CD4-positive, alpha-beta T cell (primary cell): ENCODE measurements at regions not wholly inside any gene's neighbourhood (a gene's known extent, or its start where the extent isn't known, plus 50 kb on each side); places are given as distances from the start of the nearest gene placed in this dataset.

Experiments used
- ATAC-seq: fragments of 200-7000 bp; cut with Tn5 transposase; one replicate; pipeline ENCODE4 v1.10.0; 2022; ENCODE audit warnings: mild to moderate bottlenecking; ENCODE audit not compliant: poor library complexity
- CTCF ChIA-PET: fragments of 350-600 bp; sonication (Branson Sonifier 250); formaldehyde crosslinking; loops from one replicate; lab custom pipeline; 2021; ENCODE audit warnings: antibody characterized with exemption, inconsistent platforms; lab: Charles Lee
- POLR2A ChIA-PET: fragments of 350-600 bp; sonication (Branson Sonifier 250); formaldehyde crosslinking; loops from one replicate; lab custom pipeline; 2021; ENCODE audit warnings: antibody characterized with exemption, inconsistent platforms; lab: Charles Lee
- DNase-seq, 14 experiments: peaks; one replicate each; pipeline ENCODE4 v3.0.0-alpha.2; 2013 to 2020; ENCODE audit warnings: mixed read lengths in 2 of 14
- H3K27ac ChIP-seq, 2 donors: one replicate each; pipeline versions ENCODE4 v1.5.1 to v1.7.0; 2013; ENCODE audit warnings: low read length in 2 of 2, low read depth in 1 of 2, mild to moderate bottlenecking in 1 of 2
- H3K27me3 ChIP-seq, 2 experiments: 1 replicate in 1 of 2; 2 replicates in 1 of 2; pipeline versions ENCODE4 v1.6.1 to v1.7.0; 2013; ENCODE audit warnings: low read length in 2 of 2, control low read depth in 1 of 2, mild to moderate bottlenecking in 1 of 2, moderate library complexity in 1 of 2; ENCODE audit not compliant: insufficient read depth in 2 of 2, control insufficient read depth in 1 of 2
- H3K36me3 ChIP-seq: one replicate; pipeline ENCODE4 v1.6.1; 2013; ENCODE audit warnings: low read length, control low read depth; ENCODE audit not compliant: insufficient read depth
- H3K4me1 ChIP-seq: one replicate; pipeline ENCODE4 v1.6.1; 2013; ENCODE audit warnings: low read length, control low read depth; ENCODE audit not compliant: insufficient read depth
- H3K4me3 ChIP-seq: one replicate; pipeline ENCODE4 v1.5.1; 2013; ENCODE audit warnings: mild to moderate bottlenecking, low read length, moderate library complexity
- H3K9me3 ChIP-seq, 2 experiments: 1 replicate in 1 of 2; 2 replicates in 1 of 2; pipeline versions ENCODE4 v1.6.1 to v1.7.0; 2013; ENCODE audit warnings: low read length in 2 of 2, mild to moderate bottlenecking in 2 of 2, control low read depth in 1 of 2, moderate library complexity in 1 of 2; ENCODE audit not compliant: control insufficient read depth in 1 of 2, insufficient read depth in 1 of 2
- H3K27ac Mint-ChIP-seq: one replicate; pipeline ENCODE4 v1.8.0; 2020; ENCODE audit warnings: mixed read lengths
- H3K27me3 Mint-ChIP-seq: one replicate; pipeline ENCODE4 v1.8.0; 2021; ENCODE audit warnings: mixed read lengths
- H3K36me3 Mint-ChIP-seq: one replicate; pipeline ENCODE4 v1.8.0; 2021; ENCODE audit warnings: low read depth, mixed read lengths
- H3K4me1 Mint-ChIP-seq: one replicate; pipeline ENCODE4 v1.8.0; 2021; ENCODE audit warnings: low read depth, mixed read lengths
- H3K4me3 Mint-ChIP-seq: one replicate; pipeline ENCODE4 v1.8.0; 2020; ENCODE audit warnings: mild to moderate bottlenecking, mixed read lengths
- H3K9me3 Mint-ChIP-seq: one replicate; pipeline ENCODE4 v1.8.0; 2020; ENCODE audit warnings: mixed read lengths
- CTCF ChIP-seq: fragments of 200-600 bp; IDR thresholded peaks from one replicate; pipeline ENCODE4 v1.8.0; 2022; ENCODE audit warnings: antibody characterized with exemption, mild to moderate bottlenecking
- intact Hi-C, 2 experiments: fragments of 100-400 bp; cut with DNase I in 1 of 2; cut with micrococcal nuclease in 1 of 2; formaldehyde crosslinking; loops; one replicate each; pipeline versions ENCODE4 v1.15.1 to v1.9.0; 2023 to 2025; cut with DNase I, micrococcal nuclease

- no peak overlapping the region for H3K27ac Mint-ChIP-seq
- intact Hi-C loops = no loop called here
- peaks cover 15% of the 10 kb centered on the region for H3K27me3 Mint-ChIP-seq
- H3K4me3 Mint-ChIP-seq = no peak overlapping the region
- DNase-seq (no peak), ATAC-seq (no peak)
- no peak for TF ChIP-seq CTCF
- no peaks in the 10 kb centered on the region for H3K4me1 Mint-ChIP-seq
- Histone ChIP-seq H3K27ac (no peak overlapping the region), H3K27me3 (no peaks in the 10 kb centered on the region), H3K4me1 (no peaks in the 10 kb centered on the region), H3K4me3 (no peak overlapping the region), H3K36me3 (no peaks in the 10 kb centered on the region), H3K9me3 (peaks cover 0 to 8% of the 10 kb centered on the region in 2 experiments)
- ChIA-PET CTCF (no interaction called here), POLR2A (no interaction called here)
- H3K9me3 Mint-ChIP-seq = no peaks in the 10 kb centered on the region
- no peaks in the 10 kb centered on the region for H3K36me3 Mint-ChIP-seq
Measured at GRCh38 chr7:1309996-1310395, 77.3 kb downstream of the UNCX start.

- no peak for DNase-seq
- Histone ChIP-seq H3K27me3 (no peaks in the 10 kb centered on the region), H3K4me1 (no peaks in the 10 kb centered on the region), H3K27ac (no peak overlapping the region), H3K4me3 (no peak overlapping the region), H3K9me3 (peaks cover 0 to 8% of the 10 kb centered on the region in 2 experiments), H3K36me3 (no peaks in the 10 kb centered on the region)
- no peak for TF ChIP-seq CTCF
- no peaks in the 10 kb centered on the region for H3K9me3 Mint-ChIP-seq
- intact Hi-C loops = no loop called here
- H3K4me1 Mint-ChIP-seq = no peaks in the 10 kb centered on the region
- CTCF ChIA-PET = no interaction called here
- no peak for ATAC-seq
- H3K27me3 Mint-ChIP-seq = peaks cover 18% of the 10 kb centered on the region
- POLR2A ChIA-PET = no interaction called here
- H3K4me3 Mint-ChIP-seq = no peak overlapping the region
- H3K36me3 Mint-ChIP-seq = no peaks in the 10 kb centered on the region
- H3K27ac Mint-ChIP-seq = no peak overlapping the region
Measured at GRCh38 chr7:1310936-1311335, 78.3 kb downstream of the UNCX start.

DNA sequence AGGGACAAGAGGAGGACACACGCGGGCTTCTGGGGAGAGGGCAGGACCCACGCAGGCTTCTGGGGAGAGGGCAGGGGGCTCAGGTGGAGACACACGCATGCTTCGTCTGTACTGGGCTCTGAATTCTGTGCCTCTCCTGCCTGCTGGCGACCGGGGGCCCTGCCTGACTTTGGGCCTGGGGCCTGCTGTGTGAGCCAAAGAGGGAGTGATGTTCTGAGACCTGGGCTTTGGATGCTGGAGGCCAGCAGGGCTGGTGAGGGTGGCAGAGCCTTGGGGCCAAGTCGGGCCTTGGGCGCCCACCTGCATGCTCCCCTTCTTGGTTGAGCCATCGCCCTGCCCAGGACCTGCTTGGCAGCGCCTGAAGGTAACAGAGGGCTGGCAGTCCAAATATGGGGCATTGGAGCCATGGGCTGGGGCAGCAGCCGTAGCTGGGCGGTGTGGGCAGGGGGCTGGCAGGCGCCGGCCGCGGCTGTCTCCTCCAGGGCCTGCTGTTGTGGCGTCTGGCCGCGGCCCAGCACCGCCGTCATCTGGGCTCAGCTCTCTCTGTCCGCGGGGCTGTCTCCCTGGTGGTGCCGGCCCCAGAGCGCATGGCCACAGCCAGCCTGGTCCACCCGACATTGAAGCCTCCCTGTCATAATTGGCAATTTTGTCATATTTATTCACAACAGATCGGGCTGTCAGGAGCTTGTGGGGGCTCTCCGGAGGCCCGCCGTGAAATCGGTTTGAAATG, 78.9 kb downstream of the UNCX start:
- no peak for DNase-seq
- Histone ChIP-seq H3K4me3 (no peak overlapping the region), H3K27me3 (no peaks in the 10 kb centered on the region), H3K27ac (no peak overlapping the region), H3K4me1 (no peaks in the 10 kb centered on the region), H3K36me3 (no peaks in the 10 kb centered on the region), H3K9me3 (peaks cover 0 to 8% of the 10 kb centered on the region in 2 experiments)
- ChIA-PET POLR2A (no interaction called here), CTCF (no interaction called here)
- intact Hi-C loops = no loop called here
- H3K4me1 Mint-ChIP-seq = no peaks in the 10 kb centered on the region
- peaks cover 18% of the 10 kb centered on the region for H3K27me3 Mint-ChIP-seq
- no peaks in the 10 kb centered on the region for H3K36me3 Mint-ChIP-seq
- no peaks in the 10 kb centered on the region for H3K9me3 Mint-ChIP-seq
- no peak for TF ChIP-seq CTCF
- H3K4me3 Mint-ChIP-seq = no peak overlapping the region
- ATAC-seq = no peak
- H3K27ac Mint-ChIP-seq = no peak overlapping the region
